ENCODE measurements at regions not wholly inside any gene's neighbourhood (a gene's known extent, or its start where the extent isn't known, plus 50 kb on each side); places are given as distances from the start of the nearest gene placed in this dataset.

DNA sequence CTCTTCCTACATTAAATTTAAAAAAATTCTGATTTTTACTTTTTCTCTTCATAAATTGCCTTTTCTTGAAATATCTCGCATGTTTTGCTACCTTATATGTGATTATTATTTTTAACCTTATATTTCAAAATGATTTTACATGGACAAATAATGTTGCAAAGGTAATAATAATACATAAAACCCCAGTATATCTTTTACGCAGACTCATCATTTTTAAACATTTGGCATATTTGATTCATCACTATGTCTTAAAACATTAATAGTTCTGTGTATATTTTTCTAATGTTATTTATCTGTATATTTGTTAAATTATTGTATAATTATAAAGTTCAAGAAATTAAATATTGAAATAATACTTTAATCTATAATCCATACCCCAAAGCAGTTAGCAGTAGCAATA, 350.8 kb downstream of the RPL10L start:
- DNase-seq (ENCODE audit: low read depth in 2 of 2) = no peak

DNA sequence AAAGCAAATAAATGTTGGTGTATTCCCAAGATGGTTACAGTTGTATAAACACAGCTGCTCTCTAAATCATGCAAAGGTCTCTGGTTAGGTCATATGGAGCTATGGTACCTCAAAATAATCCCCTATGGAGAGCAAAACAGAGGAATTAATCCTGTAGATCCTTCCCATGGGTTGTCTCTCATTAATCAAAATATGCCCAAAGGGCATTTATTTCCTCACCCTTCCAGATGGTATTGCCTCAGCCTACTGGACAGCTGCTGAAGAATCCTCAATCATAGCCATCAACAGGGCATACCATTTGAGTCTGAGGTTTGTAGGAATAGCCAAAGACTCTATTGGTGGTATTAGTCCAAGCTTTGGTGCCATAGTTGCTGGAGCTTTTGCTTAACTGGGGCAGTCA, 360.9 kb downstream of the RPL10L start:
- DNase-seq (ENCODE audit: low read depth in 2 of 2) = no peak

DNA sequence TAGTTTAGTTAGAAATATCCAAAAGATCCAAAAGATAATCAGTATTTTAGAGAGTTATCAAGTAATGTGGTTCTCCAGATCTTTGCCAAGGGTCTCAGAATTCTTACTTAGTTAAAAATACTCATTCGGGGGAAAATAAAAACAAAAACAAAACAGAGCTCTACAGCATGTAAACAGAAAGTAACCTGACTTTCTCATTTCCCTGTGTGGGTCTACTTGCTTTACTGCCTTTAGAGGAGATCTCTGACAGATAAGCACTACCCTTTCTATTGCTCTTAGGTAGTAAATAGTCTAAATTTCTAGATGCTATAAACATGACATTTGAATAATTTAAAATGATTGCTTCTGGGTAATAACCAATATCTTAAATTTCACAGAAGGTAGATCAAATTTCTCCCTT, 371.8 kb downstream of the RPL10L start:
- DNase-seq (ENCODE audit: low read depth in 2 of 2) = no peak

DNA sequence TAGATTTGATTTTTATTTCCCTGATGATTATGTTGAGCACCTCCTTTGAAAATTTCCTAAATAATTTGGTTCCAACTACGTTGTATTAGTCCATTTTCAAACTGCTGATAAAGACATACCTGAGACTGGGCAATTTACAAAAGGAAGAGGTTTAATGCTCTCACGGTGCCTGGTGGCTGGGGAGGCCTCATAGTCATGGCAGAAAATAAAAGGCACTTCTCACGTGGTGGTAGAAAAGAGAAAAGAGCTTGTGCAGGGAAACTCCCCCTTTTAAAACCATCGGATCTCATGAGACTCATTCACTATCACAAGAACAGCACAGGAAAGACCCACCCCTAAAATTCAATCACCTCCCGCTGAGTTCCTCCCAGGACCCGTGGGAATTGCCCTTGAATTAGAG, 372.3 kb downstream of the RPL10L start:
- no peak for DNase-seq (ENCODE audit: low read depth in 2 of 2)

DNA sequence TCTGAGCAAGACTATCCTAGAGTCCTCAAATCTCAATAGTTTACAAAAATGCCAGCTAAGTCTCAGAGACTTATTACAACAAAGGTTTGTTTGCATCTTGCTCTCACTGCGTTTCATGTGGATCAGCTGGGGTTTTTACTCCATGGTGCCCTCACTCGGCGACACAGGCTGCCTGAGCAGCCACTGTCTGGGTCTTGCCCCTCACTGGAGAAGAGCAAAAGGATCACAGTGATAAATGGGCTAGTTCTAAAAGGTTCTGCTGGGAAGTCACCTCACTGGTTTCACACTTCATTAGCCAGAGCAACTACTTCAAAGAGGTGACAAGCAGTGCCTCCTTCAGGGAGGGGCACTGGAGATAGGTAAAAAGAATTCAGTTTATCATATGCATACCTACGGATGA, 392.0 kb downstream of the RPL10L start:
- no peak for DNase-seq (ENCODE audit: low read depth in 2 of 2)

DNA sequence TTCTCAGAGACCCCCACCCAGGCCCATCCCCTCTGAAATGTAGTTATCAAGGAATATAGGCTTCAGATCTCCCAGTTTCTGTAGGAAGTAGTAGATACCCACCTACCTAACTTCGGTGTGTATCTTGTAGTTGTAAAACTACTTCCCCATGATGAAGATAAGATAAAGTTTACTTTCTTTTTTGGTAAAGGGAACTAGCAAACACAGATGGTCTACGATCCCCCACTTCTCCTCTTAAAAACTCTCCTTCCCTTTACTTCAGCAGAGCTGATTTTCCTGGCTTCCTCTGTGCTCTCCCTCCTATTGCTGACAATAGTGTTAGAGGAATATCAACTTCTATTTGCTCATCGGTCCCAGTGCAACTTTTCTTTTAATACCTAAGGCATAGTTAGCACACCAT, 395.2 kb downstream of the RPL10L start:
- no peak for DNase-seq (ENCODE audit: low read depth in 2 of 2)

DNA sequence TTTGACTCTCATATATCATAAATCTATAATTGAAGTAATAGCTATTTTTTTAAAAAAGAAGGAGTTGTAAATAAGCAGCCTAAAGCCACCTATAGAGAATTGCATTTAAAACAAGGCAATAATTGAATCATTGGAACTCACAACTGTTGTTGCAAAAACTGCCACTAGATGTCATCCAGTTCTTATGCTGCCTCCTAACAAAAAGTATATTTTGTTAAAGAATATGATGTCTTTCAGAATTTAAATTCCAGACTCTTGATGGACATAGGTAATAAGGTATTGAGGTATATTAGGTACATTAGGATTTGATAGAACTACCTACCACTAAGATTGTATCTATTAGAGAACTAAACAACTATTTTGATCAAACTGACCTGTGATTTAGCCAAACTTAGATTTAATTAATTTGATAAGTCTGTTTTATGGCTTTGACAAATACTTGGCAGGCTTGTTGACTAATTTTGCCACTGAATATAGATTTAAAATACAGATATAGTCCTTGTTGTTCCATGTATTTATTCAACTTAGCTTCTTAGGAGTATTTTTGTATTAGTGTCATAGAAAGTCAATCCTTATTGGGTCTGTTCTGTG, 401.4 kb downstream of the RPL10L start:
- DNase-seq (ENCODE audit: low read depth in 2 of 2) = peak; percentile 19 to 44

DNA sequence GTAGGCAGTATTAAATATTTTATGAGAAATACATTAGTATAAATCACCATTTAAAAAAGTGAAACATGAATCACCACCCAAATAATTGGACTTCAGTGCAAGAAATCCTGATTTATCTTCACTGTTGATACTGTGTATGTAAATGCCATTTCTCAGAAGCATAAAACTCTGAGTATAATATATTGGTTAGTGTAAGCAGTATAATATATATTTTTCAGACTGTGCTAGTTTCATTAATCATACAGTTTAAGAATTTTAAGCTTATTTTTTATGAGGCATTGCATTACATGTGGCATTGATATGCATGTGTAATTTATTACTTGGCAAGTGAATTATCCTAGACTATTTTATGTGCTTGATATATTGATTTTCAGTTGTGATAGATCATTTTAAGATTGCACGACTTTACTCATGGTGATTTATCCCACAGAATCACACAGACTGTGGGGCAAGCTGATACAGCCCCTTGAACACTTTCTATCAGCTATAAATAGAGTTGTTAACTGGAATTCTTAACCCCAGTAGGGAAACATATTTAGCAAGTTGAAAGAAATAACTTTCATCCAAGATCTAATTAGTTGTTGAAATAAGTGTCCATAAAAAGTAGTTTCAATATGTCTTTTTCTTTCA, 403.5 kb downstream of the RPL10L start:
- no peak for DNase-seq (ENCODE audit: low read depth in 2 of 2)

DNA sequence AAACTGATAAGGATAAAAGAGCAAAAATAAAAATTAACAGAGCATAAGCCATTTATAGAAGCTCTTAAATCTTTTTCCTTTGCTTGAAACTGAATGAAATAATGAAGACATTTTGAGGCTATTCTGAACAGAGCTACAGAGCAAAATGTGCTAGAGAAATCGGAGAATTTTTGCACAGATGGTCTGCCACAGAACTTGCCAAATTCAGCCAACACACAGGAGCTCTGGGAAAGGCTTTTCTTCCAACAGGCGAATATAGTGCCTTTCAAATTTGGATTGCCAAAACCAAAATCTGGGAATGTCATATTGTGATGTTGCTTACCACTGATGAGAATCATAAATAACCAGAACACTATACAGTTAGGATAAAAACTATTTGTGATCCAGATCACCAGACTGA, 406.3 kb downstream of the RPL10L start:
- DNase-seq (ENCODE audit: low read depth in 2 of 2) = no peak

DNA sequence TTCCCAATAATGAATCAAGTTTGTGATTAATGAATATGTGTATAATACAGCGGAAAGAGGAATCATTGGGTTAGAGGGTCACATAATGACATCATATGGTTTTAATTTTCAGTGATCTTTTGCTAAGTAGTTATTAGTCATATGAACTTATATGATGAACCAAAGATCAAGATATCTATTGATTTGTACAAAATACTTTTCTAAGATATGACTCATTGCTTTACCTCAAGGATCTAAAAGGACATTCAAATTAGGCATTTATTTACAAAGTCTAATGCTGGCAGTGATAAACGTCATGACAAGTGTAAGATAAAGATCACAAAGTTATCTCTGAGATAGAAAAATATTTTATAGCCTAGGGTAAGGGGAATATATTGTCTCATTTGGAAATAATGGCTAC, 417.8 kb downstream of the RPL10L start:
- no peak for DNase-seq (ENCODE audit: low read depth in 2 of 2)

DNA sequence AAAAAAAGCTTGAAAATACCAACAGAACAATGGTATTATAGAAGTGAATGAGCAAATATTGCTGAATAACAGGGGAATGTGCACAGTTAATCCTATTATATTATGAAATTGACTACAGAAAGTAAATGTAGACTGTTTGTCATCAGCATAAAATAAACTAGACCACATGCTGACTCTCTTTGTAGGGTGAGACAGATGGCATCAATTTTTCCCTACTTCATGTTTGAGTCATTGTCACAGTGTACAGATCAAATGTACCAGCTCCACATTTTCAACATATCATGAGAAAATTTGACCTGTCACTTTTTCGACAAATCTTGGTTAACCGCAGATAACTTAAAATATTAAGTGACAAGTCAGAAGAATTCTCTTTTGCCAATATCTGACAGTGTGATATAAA, 421.0 kb downstream of the RPL10L start:
- DNase-seq (ENCODE audit: low read depth in 2 of 2) = no peak

DNA sequence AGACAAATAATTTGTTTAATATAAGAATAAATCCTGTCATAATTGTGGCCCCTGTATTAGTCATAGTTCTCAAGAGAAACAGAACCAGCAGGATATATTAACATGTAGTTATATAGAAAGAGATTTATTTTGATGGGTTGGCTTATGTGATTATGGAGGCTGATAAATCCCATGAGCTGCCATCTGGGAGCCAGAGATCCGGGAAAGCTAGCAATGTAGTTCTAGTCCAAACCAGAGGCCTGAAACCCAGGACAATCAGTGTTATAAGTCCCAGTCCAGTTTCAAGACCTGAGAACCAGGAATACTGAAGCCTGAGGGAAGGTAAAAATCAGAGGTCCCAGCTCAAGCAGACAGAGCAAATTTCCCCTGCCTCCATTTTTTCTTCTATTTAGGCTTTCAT, 435.8 kb downstream of the RPL10L start:
- no peak for DNase-seq (ENCODE audit: low read depth in 2 of 2)

DNA sequence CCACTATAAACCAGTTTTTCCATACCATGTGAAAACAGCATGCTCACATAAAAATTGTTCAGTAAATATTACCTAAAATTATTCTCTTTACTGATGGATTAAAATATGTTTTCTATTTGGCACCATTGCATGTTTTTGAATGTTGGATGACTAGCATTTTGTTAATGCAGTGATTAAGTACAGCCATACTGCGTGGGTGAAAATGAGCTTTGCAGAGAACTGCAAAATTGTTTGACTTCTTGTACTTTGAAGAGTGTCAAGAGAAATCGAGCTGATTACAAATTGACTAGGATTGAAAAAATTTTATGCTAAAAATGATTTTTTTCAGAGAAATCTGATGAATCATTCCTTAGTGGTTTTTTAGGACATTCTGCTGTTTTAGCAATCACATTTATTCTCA, 452.9 kb downstream of the RPL10L start:
- no peak for DNase-seq (ENCODE audit: low read depth in 2 of 2)

DNA sequence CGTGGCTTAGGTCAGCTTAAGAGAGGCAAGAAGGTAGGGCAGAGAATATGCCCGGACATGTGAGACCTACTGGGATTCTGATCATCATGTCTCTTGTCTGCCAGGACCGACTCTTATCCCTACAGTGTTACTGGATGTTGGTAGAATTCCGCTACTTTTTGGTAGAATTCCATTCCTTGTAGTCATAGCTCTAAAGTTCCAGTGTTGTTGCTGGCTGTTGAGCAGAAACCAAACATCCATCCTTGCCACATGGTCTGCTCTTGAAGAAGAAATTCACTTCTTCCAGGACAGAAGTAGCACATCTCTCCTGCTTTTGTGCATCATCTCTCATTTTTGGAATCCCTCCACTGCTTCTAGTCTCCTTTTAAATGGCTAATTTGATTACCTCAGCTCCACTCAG, 453.7 kb downstream of the RPL10L start:
- no peak for DNase-seq (ENCODE audit: low read depth in 2 of 2)
